H9 (cell line): ENCODE measurements at regions not wholly inside any gene's neighbourhood (a gene's known extent, or its start where the extent isn't known, plus 50 kb on each side); places are given as distances from the start of the nearest gene placed in this dataset.

ENCODE experiments used
- DNase-seq: peaks from one replicate; pipeline ENCODE4 v3.0.0-alpha.2; 2017
- H2AFZ ChIP-seq: one replicate; pipeline ENCODE4 v1.6.1; 2013; ENCODE audit warnings: mild to moderate bottlenecking, low read length, control low read depth, moderate library complexity
- H2AK5ac ChIP-seq: 2 replicates; pipeline ENCODE4 v1.6.1; 2013; ENCODE audit warnings: low read length, control low read depth, mixed read lengths; ENCODE audit not compliant: insufficient read length
- H2BK120ac ChIP-seq: one replicate; pipeline ENCODE4 v1.6.1; 2013; ENCODE audit warnings: low read depth, mild to moderate bottlenecking, low read length, control low read depth, inconsistent platforms; ENCODE audit not compliant: poor library complexity, severe bottlenecking
- H2BK12ac ChIP-seq: 2 replicates; pipeline ENCODE4 v1.6.1; 2013; ENCODE audit warnings: low read length, control low read depth, mixed read lengths, low read depth; ENCODE audit not compliant: insufficient read length
- H2BK15ac ChIP-seq: 2 replicates; pipeline ENCODE4 v1.6.1; 2013; ENCODE audit warnings: low read depth, low read length, control low read depth
- H2BK20ac ChIP-seq: one replicate; pipeline ENCODE4 v1.6.1; 2013; ENCODE audit warnings: low read depth, mild to moderate bottlenecking, low read length, control low read depth, inconsistent platforms; ENCODE audit not compliant: poor library complexity, severe bottlenecking
- H2BK5ac ChIP-seq: 2 replicates; pipeline ENCODE4 v1.6.1; 2013; ENCODE audit warnings: low read length, control low read depth, mixed read lengths; ENCODE audit not compliant: insufficient read length
- H3K14ac ChIP-seq: 2 replicates; pipeline ENCODE4 v1.6.1; 2013; ENCODE audit warnings: low read length, control low read depth; ENCODE audit not compliant: insufficient read depth
- H3K18ac ChIP-seq: 2 replicates; pipeline ENCODE4 v1.6.1; 2013; ENCODE audit warnings: low read depth, mild to moderate bottlenecking, mixed read lengths, low read length, control low read depth; ENCODE audit not compliant: insufficient read length
- H3K23ac ChIP-seq: 2 replicates; pipeline ENCODE4 v1.6.1; 2013; ENCODE audit warnings: low read length, control low read depth, mixed read lengths, low read depth; ENCODE audit not compliant: insufficient read length
- H3K23me2 ChIP-seq: 2 replicates; pipeline ENCODE4 v1.6.1; 2013; ENCODE audit warnings: low read depth, mild to moderate bottlenecking, mixed read lengths, low read length, control low read depth; ENCODE audit not compliant: insufficient read length, poor library complexity, severe bottlenecking
- H3K27ac ChIP-seq: 2 replicates; pipeline ENCODE4 v1.5.1; 2013; ENCODE audit warnings: low read length, control low read depth, mixed read lengths, low read depth; ENCODE audit not compliant: insufficient read length
- H3K27me3 ChIP-seq: 2 replicates; pipeline ENCODE4 v1.6.1; 2013; ENCODE audit warnings: low read length, control low read depth, inconsistent platforms; ENCODE audit not compliant: insufficient read depth
- H3K4ac ChIP-seq: 2 replicates; pipeline ENCODE4 v1.6.1; 2013; ENCODE audit warnings: low read depth, mild to moderate bottlenecking, control low read depth, inconsistent platforms, low read length, moderate library complexity
- H3K4me1 ChIP-seq: 2 replicates; pipeline ENCODE4 v1.6.1; 2013; ENCODE audit warnings: low read length, control low read depth, inconsistent platforms; ENCODE audit not compliant: insufficient read depth
- H3K4me2 ChIP-seq: 2 replicates; pipeline ENCODE4 v1.6.1; 2013; ENCODE audit warnings: low read length, control low read depth, mixed read lengths; ENCODE audit not compliant: insufficient read length, insufficient read depth
- H3K56ac ChIP-seq: 2 replicates; pipeline ENCODE4 v1.6.1; 2013; ENCODE audit warnings: low read depth, mild to moderate bottlenecking, mixed read lengths, low read length, control low read depth; ENCODE audit not compliant: insufficient read length
- H3K79me1 ChIP-seq: 2 replicates; pipeline ENCODE4 v1.6.1; 2013; ENCODE audit warnings: low read depth, mild to moderate bottlenecking, moderate library complexity, low read length, control low read depth, inconsistent platforms; ENCODE audit not compliant: insufficient read depth, poor library complexity, severe bottlenecking
- H3K79me2 ChIP-seq: 2 replicates; pipeline ENCODE4 v1.6.1; 2013; ENCODE audit warnings: low read length, control low read depth, inconsistent platforms; ENCODE audit not compliant: insufficient read depth
- H3K9ac ChIP-seq: 2 replicates; pipeline ENCODE4 v1.6.1; 2013; ENCODE audit warnings: low read length, control low read depth, mixed read lengths; ENCODE audit not compliant: insufficient read length; ENCODE audit errors: extremely low read depth
- H3K9me3 ChIP-seq: one replicate; pipeline ENCODE4 v1.6.1; 2013; ENCODE audit warnings: low read depth, low read length, inconsistent platforms; ENCODE audit not compliant: control insufficient read depth
- H3T11ph ChIP-seq: one replicate; pipeline ENCODE4 v1.6.1; 2013; ENCODE audit warnings: mild to moderate bottlenecking, low read length, control low read depth, inconsistent platforms
- H4K20me1 ChIP-seq: one replicate; pipeline ENCODE4 v1.6.1; 2013; ENCODE audit not compliant: control insufficient read depth, insufficient read length, insufficient read depth
- H4K5ac ChIP-seq: 2 replicates; pipeline ENCODE4 v1.6.1; 2013; ENCODE audit warnings: low read depth, mild to moderate bottlenecking, mixed read lengths, low read length, control low read depth; ENCODE audit not compliant: insufficient read length
- H4K8ac ChIP-seq: replicated peaks from 2 replicates; pipeline ENCODE4 v1.6.1; 2013; ENCODE audit warnings: low read length, control low read depth, mixed read lengths, low read depth; ENCODE audit not compliant: insufficient read length
- H4K91ac ChIP-seq: 2 replicates; pipeline ENCODE4 v1.6.1; 2013; ENCODE audit warnings: low read depth, mild to moderate bottlenecking, moderate library complexity, mixed read lengths, low read length, control low read depth; ENCODE audit not compliant: insufficient read length
- H3K27ac Mint-ChIP-seq, 3 experiments: 2 replicates in 2 of 3; 3 replicates in 1 of 3; pipeline ENCODE4 v1.8.0; 2020 to 2021; ENCODE audit warnings: mixed read lengths in 3 of 3, mild to moderate bottlenecking in 1 of 3, moderate library complexity in 1 of 3
- H3K27me3 Mint-ChIP-seq: 2 replicates; pipeline ENCODE4 v1.8.0; 2021; ENCODE audit warnings: low read depth, mild to moderate bottlenecking, moderate library complexity, mixed read lengths
- H3K36me3 Mint-ChIP-seq, 3 experiments: 2 replicates in 2 of 3; 3 replicates in 1 of 3; pipeline ENCODE4 v1.8.0; 2020 to 2021; ENCODE audit warnings: low read depth in 3 of 3, mixed read lengths in 3 of 3; ENCODE audit not compliant: insufficient read depth in 1 of 3
- H3K4me1 Mint-ChIP-seq, 2 experiments: 2 replicates each; pipeline ENCODE4 v1.8.0; 2020; ENCODE audit warnings: mixed read lengths in 2 of 2
- H3K4me3 Mint-ChIP-seq, 2 experiments: 2 replicates in 1 of 2; 3 replicates in 1 of 2; pipeline ENCODE4 v1.8.0; 2020 to 2021; ENCODE audit warnings: mild to moderate bottlenecking in 2 of 2, mixed read lengths in 2 of 2, moderate library complexity in 1 of 2
- H3K9me3 Mint-ChIP-seq, 2 experiments: 2 replicates in 1 of 2; 3 replicates in 1 of 2; pipeline ENCODE4 v1.8.0; 2020; ENCODE audit warnings: mild to moderate bottlenecking in 2 of 2, mixed read lengths in 2 of 2, moderate library complexity in 1 of 2
- WGBS: extraction: QIAGEN DNeasy Blood & Tissue Kit; methylation state at CpG from one replicate; pipeline ENCODE4 v1.1.7; 2013; ENCODE audit warnings: missing lambda C conversion rate, low lambda C conversion rate, mixed read lengths; ENCODE audit not compliant: insufficient read length; ENCODE audit errors: extremely low coverage; 5-methylcytosine and 5-hydroxymethylcytosine counted together
- TF ChIP-seq, protein P1 (sequence below): fragments of 200-600 bp; sonication (generic); conservative IDR thresholded peaks from 3 replicates; pipeline ENCODE4 v1.8.0; 2021; ENCODE audit warnings: antibody characterized with exemption, mild to moderate bottlenecking

- Histone ChIP-seq H3K56ac (no peak overlapping the region), H2BK12ac (no peak overlapping the region), H3K18ac (no peak overlapping the region), H4K91ac (no peak overlapping the region), H3K4ac (no peak overlapping the region), H3K79me1 (no peaks in the 10 kb centered on the region), H3T11ph (no peak overlapping the region), H3K23me2 (no peaks in the 10 kb centered on the region), H4K20me1 (no peaks in the 10 kb centered on the region), H3K4me2 (no peak overlapping the region), H4K8ac (no peak overlapping the region), H3K79me2 (no peaks in the 10 kb centered on the region), H3K4me1 (peaks cover 6% of the 10 kb centered on the region; the same call in 1 of the 2 replicates), H2AK5ac (no peak overlapping the region), H3K27ac (no peak overlapping the region), H2BK5ac (no peak overlapping the region), H3K23ac (no peak overlapping the region), H4K5ac (no peak overlapping the region), H2BK20ac (no peak overlapping the region), H2AFZ (no peak overlapping the region), H3K14ac (no peak overlapping the region), H3K27me3 (no peaks in the 10 kb centered on the region), H3K9ac (no peak overlapping the region), H3K9me3 (no peaks in the 10 kb centered on the region), H2BK120ac (no peak overlapping the region), H2BK15ac (no peak overlapping the region)
- Mint-ChIP-seq H3K4me1 (peaks cover 21 to 23% of the 10 kb centered on the region in 2 experiments), H3K27ac (no peak overlapping the region), H3K4me3 (no peak overlapping the region; a peak in 1 of 5 replicates), H3K9me3 (no peaks in the 10 kb centered on the region; a peak in 1 of 5 replicates), H3K36me3 (no peaks in the 10 kb centered on the region), H3K27me3 (no peaks in the 10 kb centered on the region)
- TF ChIP-seq, protein P1, sequence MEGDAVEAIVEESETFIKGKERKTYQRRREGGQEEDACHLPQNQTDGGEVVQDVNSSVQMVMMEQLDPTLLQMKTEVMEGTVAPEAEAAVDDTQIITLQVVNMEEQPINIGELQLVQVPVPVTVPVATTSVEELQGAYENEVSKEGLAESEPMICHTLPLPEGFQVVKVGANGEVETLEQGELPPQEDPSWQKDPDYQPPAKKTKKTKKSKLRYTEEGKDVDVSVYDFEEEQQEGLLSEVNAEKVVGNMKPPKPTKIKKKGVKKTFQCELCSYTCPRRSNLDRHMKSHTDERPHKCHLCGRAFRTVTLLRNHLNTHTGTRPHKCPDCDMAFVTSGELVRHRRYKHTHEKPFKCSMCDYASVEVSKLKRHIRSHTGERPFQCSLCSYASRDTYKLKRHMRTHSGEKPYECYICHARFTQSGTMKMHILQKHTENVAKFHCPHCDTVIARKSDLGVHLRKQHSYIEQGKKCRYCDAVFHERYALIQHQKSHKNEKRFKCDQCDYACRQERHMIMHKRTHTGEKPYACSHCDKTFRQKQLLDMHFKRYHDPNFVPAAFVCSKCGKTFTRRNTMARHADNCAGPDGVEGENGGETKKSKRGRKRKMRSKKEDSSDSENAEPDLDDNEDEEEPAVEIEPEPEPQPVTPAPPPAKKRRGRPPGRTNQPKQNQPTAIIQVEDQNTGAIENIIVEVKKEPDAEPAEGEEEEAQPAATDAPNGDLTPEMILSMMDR, result no peak
- DNase-seq, result no peak
- no CpG with 5 or more reads among the region's 2 CpGs for WGBS
These were observed 55.2 kb upstream of the CEP295 start for GRCh38 chr11:93606314-93606713.
